ENCODE measurements at regions not wholly inside any gene's neighbourhood (a gene's known extent, or its start where the extent isn't known, plus 50 kb on each side); places are given as distances from the start of the nearest gene placed in this dataset.

- DNase-seq: no peak
These were observed 318.4 kb downstream of the SLC6A15 start for GRCh38 chr12:84594157-84594556.

GRCh38 chr12:84585776-84586395 is 326.7 kb downstream of the SLC6A15 start:
- no peak for DNase-seq

DNA sequence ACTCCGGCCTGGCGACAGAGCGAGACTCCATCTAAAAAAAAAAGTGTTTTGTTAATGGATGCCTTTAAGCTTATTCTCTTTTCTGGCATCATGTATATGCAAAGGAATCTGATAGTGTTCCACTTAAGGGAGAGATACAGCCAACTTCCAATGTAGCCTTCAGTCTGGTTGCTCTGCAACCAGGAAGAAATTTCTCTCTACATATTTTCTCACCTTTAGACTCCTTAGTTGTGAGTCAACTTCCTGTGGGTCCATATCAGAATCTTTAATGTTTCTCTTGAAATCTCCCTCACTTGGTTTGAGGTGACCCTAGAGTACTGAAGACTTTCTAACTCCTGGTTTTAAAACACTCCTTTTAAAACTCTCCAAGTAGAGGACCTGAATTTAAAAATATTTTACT is 340.4 kb downstream of the SLC6A15 start:
- no peak for DNase-seq

- no peak for DNase-seq
These were observed 350.3 kb downstream of the SLC6A15 start for GRCh38 chr12:84562331-84562730.

DNA sequence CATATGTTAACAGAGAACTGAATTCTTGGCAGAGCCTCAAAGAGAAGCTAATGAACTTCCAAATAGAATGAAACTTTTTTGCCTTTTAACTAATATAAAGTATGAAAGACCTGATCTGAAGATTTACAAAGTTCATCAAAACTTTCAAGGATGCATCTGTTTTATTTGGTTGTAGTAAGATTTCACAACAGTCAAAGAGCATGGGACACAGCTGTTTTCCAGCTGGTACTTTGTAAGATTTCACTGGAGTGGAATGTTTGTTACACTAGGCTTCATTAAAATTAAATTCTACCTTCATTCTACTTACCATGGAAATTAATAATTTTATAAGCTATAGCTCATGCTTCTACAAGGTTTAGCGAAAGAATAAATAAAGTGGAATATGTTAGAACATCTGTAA is 351.2 kb downstream of the SLC6A15 start:
- DNase-seq: no peak

GRCh38 chr12:84554199-84554723 is 358.3 kb downstream of the SLC6A15 start:
- DNase-seq: no peak

- DNase-seq: no peak
These were observed 359.1 kb downstream of the SLC6A15 start for GRCh38 chr12:84553331-84554117.

DNA sequence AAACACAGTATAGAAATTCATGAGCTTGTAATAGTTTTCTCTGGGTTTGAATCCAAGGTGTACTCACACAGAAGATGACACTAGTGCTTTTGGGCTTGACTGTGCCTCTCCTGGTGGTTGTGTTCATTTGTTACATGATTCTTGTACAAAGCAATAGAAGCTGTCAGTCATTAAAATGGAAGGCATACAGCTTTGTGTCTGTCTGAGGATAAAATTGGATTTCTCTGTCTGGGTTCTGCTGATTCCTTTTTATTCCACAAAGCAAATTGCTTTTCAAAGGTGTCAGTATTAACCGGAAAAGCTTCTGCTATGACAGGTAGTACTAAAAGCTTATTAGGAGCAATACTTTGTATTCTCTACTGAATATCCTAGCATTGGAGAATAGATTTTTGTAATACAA is 361.2 kb downstream of the SLC6A15 start:
- no peak for DNase-seq

DNA sequence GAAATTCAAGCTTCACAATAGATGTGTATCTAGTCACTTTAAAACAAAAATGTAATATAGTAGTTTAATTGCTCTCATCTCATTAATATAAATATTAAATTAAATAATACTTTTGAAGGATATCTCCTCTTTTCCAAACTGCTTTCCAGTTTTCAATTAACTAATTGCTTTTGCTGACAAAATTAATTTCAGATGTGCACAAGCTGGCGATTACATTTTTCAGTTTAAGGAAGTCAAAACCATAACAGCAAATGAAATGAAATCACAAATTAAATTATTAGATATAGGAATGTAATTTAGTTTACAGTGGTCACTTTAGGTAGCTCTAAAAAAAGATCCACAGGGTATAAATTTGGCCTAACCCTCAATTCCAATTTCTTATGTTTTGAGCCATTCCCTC is 362.1 kb downstream of the SLC6A15 start:
- no peak for DNase-seq

GRCh38 chr12:84542289-84542688 is 370.3 kb downstream of the SLC6A15 start:
- no peak for DNase-seq

DNA sequence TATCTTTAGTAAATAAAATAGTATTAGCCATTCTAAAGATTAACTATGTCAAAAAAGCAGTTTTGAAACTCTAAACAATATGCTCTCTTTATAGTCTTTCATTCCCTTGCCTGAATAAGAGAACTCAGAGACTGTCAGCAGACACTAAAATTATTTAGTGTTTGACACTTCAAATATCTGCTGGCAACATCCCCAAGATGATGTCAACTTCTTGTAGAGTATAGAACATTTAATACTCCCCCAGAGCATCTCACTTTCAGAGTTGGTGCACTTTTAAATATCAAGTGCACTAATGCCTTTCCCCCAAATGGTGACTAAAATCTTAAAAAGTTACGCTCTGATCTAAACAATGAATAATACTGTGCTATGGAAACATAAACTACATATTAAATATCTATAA is 374.9 kb downstream of the SLC6A15 start:
- DNase-seq: no peak

DNA sequence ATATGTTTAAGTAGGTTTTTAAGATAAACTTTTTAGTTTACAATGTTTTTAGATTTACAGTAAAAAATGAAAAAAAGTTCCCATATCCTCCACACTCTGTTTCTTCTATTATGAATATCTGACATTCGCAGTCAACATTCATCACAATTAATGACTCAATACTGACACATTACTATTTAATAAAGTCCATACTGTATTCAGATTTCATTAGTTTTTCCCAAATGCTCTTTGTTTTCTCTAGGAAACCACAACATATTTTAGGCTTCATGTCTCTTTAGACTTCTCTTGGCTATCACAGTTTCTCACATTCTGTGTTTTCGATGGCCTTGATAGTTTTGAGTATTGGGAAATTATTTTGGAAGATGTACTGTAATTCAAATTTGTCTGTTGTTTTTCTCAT is 399.8 kb downstream of the SLC6A15 start:
- DNase-seq: no peak

GRCh38 chr12:84508851-84509260 is 403.7 kb downstream of the SLC6A15 start:
- DNase-seq: no peak

- DNase-seq: no peak
These were observed 404.4 kb downstream of the SLC6A15 start for GRCh38 chr12:84507956-84508850.

GRCh38 chr12:84506282-84506681 is 406.3 kb downstream of the SLC6A15 start:
- no peak for DNase-seq

DNA sequence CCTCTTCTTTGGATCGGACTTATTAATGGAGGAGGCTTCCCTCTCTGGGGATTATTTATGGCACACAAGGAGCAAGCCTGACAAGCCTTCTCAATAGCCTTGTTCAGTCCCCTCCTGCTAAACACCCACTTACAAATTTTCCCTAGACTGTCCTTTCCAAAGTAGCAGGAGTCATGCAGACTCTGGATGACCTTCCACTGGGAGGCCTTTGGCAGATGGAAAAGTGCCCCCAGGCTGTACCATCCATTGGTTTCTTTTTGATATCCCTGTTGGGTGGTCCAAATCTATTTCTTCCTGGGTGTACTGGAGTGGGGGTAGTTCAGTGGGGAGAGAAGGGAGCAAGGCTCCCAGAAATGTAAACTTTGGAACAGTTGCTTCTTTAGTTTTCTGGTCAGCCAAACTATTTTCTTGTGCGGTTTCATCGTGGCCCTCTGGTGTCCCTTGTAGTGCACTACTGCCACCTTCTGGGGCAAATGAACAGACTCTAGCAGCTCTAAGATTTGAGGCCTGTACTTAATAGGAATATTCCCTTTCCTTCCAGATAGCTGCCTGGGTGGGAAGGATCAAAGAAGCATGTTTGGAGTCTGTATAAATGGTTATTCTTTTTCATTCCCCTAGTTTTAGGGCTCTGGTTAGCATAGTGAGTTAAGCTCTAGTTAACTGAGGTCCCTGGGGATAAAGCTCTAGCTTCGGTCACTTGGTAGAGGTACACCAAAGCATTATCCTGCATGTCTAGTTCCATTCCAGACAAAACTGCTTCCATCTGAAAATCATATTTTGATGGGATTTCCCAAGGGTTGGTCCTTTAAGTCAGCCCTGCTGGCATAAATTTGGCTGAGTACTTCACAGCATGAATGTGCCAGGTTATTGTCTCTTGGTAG is 409.5 kb downstream of the SLC6A15 start:
- peak; percentile 13 for DNase-seq

DNA sequence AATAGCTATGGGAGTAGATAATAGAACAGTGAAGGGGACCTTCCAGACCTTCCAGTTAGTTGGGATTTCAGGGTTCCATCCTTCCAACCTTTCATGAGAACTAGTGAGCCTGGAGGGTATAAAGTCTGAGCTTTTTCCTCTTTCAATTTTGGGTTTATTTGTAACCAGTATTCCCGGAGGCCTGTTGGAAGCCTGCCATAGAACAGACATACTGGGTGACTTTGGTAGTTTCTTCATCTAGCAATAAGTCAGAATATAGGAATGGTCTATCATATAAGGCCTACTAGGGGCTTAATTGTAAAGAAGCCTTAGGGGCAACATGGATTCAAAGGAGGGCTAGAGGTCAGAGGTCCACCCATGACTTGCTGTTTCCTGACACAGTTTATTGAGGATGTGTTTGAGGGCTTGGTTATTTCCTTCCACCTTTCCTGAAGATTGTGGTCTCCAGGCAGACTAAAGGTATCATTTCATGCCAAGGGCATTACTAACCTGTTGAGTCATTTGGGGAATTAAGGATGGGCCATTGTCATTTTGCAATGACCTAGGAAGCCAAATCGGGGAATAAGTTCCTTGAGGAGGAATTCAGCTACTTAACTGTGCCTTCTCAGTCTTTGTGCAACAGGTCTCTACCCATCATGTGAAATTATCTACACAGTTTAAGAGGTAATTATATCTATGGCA is 410.3 kb downstream of the SLC6A15 start:
- DNase-seq: no peak

GRCh38 chr12:84497819-84498218 is 414.8 kb downstream of the SLC6A15 start:
- DNase-seq: no peak

- no peak for DNase-seq
These were observed 416.9 kb downstream of the SLC6A15 start for GRCh38 chr12:84495711-84496110.

DNA sequence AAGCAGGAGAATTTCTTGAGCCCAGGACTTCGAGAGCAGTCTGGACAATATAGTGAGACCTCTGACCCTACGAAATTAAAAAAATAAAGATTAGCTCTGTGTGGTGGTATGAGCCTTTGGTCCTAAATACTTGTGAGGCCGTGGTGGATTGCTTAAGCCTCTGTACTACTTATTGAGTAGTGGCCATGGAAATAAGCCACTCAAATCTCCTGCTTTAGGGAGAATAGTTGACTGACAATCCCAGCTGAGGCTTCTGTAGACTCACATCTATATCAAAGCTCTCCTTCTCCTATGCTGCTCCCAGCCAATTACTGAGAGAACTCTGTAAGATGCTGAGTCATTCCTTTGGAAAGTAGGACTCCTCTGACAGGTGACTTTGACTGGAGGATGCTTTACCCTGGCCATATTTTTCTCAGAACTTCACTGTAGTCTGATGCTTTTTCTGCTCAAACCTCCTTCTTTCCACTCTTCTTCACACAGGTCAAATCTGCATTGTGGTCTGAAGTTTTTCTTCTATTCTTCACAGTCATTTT is 420.2 kb downstream of the SLC6A15 start:
- no peak for DNase-seq

- no peak for DNase-seq
These were observed 427.8 kb downstream of the SLC6A15 start for GRCh38 chr12:84484798-84485197.
